ENCODE measurements at regions not wholly inside any gene's neighbourhood (a gene's known extent, or its start where the extent isn't known, plus 50 kb on each side); places are given as distances from the start of the nearest gene placed in this dataset.
"Not testable (repeated sequence)": the region's sequence is repeated elsewhere in the genome, so short reads cannot be mapped to it uniquely, and the experiment has no call there.

DNA sequence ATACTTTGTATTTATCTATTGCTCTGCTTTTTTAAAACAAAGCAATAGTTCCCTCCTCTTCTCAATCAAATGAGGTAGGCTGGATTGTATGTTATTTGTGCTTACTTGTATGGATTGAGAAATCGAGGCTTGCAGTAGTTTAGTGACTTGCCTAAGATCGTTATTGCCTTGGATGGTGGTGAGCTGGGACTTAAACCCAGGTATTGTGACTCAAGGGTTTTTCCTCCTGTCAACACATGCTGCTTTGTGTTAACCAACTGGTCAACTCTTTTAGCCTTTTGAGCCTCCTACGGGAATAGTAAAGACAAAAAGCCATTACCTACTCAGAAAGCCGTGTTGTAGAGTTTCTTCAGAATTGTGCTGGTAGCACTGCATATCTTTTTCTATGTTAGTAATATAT, 95.2 kb upstream of the THUMPD2 start:
- no peak for DNase-seq (ENCODE audit: low read depth, low spot score)

DNA sequence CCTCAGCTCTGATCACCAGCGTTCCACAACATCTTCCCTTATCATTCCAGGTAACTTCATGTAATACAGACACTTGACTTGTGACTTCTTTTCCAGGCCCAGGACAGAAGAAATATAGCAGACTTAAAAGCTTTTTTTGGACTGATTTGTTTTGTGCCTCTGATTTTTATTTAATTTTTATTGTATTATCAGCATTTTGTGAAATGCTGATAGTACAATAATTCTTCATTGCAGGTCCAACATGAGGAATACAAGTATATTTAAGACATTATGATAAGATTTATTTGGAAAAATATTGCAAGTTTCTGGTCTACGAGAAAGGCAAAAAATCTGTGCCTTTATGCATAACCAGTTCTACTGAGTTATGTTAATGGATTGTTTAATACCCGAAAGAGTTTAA, 94.5 kb upstream of the THUMPD2 start:
- no peak for DNase-seq (ENCODE audit: low read depth, low spot score)

DNA sequence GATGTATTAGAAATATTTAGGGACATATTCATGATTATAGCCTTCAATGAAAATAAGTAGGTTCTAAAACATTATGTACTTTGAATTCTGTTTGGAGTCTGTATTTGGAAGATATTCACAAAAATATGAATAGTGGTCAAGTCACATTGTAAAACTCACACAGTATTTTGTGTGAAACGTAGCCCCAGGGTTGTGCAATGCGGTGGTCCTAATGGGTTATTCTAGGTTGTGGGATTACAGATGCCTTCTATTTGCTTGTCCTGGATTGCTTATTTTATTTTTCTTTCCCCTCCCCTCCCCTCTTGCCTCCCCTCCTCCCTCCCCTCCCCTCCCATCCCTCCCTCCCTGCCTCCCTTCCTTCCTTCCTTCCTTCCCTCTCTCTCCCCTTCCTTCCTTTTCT, 93.7 kb upstream of the THUMPD2 start:
- DNase-seq (ENCODE audit: low read depth, low spot score): no peak

DNA sequence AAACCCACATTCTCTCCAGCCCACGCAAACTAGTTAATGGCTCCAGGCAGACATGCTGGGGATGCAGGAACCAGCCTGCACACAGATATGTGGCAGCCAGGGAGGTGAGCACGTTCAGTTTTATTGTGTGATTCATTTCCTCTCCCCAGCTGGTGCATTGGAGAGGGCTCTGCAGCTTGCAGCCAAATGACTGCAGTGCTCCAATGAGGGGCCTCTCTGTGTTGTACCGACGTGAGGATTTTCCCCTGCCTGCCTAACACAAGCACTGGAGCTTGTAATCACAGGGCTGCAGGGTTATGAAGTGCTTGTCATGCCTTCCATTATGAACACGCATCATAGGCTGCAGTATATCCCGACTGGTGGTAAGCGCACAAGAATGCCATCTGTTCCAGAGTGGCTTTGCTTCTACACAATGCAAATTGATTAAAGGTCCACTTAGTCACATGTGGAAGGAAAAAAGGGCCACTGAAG, 92.3 kb upstream of the THUMPD2 start:
- DNase-seq (ENCODE audit: low read depth, low spot score): no peak

DNA sequence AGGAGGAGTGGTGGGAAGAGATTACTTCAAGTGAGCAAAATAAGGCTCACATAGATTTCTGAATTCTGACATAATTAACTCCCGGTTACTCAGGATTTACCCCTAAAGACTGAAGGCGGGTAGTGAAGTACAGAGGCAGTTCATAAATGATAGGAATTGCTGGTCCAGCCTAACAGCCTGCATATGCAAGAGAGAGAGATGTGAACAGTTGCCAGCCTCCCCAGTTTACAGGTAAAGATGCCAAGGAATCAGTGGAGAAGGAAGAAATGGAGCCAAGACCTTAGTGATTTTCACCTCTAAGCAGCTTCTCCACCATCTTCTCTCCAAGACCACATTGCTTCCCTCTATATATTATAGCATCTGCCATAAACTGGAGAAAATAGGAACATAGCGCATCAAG, 91.8 kb upstream of the THUMPD2 start:
- no peak for DNase-seq (ENCODE audit: low read depth, low spot score)

DNA sequence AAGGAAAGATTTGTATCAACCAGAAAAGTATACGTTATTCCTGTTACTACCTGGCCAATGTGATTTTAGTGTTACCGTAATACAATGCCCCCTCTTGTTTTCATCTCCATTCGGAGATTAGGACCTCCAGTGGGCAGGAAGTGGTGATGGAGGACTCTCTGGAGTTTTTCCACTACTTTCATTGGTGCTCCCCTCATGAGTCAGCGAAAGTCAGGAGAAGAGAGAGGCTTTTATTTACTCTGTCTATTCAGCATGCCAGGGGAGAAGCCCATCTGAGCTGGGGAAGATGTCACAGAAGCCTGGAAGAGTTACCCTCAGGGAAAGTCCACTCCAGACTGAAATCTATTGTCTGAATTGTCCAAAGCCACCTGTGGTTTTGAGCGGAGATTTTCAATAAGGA, 88.2 kb upstream of the THUMPD2 start:
- DNase-seq (ENCODE audit: low read depth, low spot score): no peak

DNA sequence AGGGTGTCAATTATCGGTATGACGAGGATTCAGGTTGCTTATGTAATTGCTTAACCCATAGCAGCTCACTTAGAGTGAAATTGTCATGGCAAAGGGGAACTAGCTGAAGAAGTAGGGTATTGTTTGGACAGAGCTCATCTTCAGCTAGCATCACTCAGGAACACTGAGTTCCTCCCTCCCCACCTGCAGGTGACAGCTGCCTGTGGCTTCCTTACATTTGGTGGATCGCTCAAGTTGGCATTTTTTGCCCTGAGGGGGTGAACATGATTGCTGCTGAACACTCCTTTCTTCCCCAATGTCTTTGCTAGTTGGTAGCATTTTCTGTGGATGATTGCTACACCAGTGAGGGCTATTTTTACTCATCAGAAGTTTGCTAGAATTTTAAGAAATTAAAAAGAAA, 86.7 kb upstream of the THUMPD2 start:
- no peak for DNase-seq (ENCODE audit: low read depth, low spot score)

DNA sequence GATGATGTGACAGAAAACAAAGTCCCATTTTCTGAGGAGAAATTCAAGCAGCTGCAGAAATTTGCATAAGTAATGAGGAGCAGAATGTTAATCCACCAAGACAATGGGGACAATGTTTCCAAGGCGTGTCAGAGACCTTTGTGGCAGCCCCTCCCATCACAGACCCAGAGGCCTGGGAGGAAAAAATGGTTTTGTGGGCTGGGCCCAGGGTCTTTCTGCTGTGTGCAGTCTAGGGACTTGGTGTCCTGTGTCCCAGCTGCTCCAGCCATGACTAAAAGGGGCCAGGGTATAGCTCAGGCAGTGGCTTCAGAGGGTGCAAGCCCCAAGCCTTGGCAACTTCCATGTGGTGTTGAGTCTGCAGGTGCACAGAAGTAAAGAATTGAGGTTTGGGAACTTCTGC, 84.6 kb upstream of the THUMPD2 start:
- DNase-seq (ENCODE audit: low read depth, low spot score): not testable (repeated sequence)

DNA sequence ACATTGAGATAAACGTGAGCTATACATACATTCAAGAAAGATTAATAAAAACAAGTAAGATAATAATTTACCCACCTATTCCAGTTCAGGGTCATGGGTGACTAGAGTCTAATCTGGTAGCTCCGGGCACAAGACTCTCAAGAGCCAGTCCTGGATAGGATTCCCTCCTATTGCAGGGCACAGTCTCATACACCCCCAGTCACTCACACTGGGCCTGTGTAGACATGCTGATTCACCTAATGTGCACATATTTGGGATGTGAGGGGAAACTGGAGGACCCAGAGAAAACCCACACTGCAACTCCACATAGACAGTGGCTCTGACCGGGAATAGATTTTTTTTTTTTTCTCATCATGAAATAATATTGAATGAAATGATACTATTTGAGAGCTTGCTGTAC, 81.5 kb upstream of the THUMPD2 start:
- no peak for DNase-seq (ENCODE audit: low read depth, low spot score)

DNA sequence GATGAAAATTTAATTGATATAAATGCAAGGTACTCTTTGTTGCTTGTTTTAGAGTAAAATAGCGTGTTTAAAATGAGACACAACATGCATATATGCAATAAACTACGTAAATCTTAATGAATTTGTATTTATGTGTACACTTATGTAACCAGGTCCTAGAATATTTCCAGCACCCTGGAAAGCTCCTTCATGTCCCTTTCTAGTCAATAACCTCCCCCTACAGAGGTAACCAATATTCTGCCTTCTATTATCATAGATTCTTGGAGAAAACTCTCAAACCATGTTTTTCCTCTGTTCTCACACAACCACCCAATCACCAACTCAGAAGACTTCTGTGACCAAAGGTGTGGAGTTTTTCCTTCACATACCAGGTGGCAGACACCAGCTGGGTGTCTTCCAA, 79.6 kb upstream of the THUMPD2 start:
- DNase-seq (ENCODE audit: low read depth, low spot score): no peak

DNA sequence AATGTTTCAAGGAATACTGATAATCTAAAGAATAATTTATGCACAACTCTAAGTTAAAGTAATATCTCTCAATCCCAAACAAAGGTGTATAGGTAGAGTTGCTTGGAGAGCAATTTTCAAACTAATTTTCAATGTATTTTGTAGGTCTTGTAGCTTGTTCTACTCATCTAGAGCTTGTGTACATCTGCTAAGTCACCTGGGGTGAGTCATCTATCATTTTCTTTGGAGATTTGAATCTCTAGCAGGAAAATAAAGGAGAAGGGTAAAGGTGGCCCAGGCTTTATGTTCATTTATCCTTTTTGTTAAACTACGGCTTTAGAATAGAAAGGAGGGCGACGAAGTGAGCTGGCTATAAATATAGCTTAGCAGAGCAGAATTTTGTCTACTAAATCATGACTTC, 76.8 kb upstream of the THUMPD2 start:
- no peak for DNase-seq (ENCODE audit: low read depth, low spot score)

DNA sequence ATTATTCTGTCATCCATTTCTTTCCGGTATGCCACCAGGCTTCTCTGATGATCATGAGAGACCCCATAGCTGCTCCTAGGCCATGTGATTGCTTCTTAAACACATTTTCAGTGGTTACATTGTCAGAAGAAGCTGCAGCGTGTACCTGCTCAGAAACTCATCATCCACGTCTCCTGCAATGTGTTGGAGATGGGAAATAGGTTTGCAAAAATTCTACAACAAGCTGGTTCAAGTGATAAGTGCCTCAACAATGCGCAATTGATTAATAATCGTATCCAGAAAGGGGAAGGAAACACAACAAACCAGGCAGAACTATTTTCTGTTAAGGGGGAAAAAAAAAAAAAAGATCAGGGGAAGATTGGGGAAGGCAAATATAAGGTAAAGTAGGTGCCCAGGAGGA, 75.7 kb upstream of the THUMPD2 start:
- no peak for DNase-seq (ENCODE audit: low read depth, low spot score)

DNA sequence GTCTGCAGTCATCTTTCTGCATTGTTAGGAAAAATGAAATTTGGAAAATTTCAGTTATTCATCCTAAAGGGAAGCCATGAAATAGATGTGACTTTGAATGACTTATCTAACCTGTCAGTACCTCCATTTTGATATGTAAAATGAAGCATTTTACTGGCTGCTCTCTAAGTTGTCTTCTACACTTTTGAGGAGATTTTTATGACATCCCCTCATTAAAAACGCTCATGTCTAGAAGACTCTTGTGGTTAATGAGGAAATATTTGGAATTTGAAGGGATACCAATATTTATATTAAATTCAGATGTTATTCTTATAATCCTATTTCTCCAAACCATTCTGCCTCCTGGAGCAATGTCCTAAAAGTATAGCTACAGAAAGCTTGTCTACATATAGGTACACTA, 73.8 kb upstream of the THUMPD2 start:
- no peak for DNase-seq (ENCODE audit: low read depth, low spot score)

DNA sequence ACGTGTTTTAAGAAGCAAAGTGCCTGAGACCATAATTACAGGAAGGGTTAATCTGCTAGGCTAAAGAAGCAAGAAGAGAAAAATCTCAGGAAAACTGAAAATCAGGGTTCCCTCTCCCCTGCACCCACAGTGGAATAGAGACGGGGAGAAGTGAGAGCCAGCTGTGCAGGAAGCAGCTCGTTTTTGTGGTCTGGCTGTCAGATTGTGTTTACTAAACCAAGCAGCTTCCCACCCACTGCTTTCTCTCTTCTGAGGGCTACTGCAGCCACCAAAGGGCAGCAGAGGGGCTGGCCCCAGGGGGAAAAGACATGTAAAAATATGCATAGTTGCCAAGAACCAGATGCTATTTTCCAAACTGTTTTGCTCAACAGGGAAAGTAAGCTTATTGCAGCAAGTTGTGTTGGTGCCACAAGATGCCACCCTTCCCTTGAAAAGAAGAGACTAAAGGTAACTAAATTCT, 72.6 kb upstream of the THUMPD2 start:
- no peak for DNase-seq (ENCODE audit: low read depth, low spot score)

DNA sequence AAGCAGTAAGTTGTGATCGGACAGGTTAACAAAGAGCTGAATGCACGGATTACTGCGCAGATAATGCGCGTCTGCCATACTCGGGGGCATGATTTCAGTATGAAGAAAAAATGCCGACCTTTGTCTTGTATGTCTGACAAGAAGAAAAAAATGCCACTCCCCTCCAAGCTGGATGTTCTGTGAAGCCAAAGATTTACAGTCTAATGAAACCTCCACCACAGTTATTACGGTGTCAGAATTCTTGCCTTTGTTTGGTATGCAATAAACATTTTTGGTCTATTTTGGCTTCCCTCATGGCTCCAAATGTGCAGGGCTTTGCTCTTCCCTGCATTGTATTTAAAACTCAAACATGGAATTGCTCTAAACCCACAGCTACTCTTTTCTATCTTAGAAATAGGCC, 72.2 kb upstream of the THUMPD2 start:
- no peak for DNase-seq (ENCODE audit: low read depth, low spot score)

DNA sequence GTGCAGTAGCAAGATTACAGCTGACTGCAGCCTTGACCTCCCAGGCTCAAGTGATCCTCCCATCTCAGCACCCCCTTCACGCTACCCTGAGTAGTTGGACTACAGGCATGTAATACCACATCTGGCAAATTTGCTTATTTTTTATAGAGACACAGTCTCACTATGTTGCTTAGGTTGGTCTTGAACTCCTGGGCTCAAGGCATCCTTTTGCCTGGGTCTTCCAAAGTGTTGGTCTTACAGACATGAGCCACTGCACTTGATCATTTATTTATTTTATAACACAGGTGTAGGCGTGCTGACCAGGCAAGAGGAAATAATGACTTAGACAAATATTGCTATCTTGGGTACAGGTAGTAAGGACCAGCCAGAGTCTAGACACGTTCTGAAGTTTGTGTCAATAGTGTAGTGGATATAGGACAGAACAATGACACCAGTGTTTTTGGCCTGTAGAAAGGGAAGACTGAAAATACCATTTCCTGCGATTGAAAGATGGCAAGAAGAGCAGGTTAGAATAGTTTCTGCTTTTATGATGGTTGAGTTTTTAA, 71.0 kb upstream of the THUMPD2 start:
- DNase-seq (ENCODE audit: low read depth, low spot score): no peak

DNA sequence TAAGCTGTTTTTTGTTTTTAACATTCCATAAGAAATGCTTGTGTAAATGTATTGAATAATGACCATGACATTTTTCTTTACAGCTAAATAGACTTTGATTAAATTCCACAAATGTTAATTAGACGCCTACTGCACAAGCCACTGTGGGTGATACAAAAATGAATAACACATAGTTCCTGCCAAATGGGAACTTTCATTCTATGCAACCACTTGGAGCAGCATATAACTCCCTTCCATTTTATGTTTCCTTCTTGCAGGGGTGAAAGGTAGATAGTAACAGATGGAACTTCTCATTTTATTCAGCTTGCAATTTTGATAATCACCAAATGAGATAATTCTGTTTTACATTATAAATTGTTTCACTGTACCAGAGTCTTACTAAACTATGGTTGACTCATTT, 70.0 kb upstream of the THUMPD2 start:
- DNase-seq (ENCODE audit: low read depth, low spot score): no peak

DNA sequence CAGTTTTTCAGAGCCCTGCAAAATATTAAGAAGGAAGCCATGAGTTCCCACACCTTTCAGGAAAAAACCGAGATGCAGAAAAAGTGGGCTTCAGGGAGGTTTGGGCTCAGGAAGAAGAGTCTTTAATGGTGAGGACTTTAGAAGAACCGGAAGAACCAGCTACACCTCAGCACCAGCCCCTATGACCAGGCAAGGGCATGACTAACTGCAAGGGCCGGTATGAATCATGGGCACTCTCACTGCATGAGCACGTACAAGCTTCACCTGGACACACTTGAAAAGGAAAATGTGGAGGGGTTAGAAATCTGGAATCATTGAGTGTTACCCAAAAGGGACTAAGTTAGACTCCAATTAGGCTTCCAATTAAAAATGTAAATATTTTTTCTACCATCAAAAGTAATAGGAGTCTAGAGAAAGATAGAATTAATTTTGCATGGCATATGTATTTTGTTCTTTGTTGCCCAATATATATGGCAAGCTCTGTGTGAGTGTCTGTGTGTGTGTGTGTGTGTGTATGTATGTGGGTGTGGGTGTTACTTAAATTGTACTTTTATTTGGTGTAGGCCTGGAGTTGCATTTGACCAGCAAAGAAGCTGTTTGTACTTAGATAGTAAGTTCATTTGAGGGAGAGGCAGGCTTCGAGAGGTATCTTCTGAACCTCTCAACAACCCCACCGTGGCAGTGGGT, 66.5 kb upstream of the THUMPD2 start:
- no peak for DNase-seq (ENCODE audit: low read depth, low spot score)

DNA sequence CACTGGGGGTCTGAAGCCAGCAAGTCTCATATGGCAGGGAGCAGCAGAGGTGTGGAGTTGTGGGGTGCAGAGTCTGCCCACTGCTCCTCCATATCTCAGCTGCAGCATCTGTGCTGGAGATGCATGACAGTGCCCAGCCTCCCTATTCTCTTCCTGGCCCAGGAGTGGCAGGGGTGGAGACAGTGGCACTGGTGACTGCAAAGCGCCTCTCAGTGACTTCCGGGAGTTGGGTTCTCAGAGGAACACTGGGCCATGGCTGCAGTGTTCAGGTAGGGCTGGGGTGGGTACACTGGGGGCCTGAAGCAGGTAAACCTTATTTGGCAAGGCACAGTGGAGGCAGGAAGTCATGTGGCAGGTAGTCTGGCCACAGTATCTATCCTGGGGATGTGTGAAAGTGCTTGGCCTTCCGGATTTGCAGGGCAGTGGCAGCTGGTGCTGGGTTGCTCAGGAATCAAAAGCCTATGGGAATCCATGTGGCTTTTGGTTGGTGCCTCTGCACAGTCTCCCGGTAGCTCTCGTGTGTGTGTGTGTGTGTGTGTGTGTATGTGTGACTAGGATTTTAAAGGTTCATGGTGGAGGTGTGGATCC, 60.3 kb upstream of the THUMPD2 start:
- DNase-seq (ENCODE audit: low read depth, low spot score): no peak

DNA sequence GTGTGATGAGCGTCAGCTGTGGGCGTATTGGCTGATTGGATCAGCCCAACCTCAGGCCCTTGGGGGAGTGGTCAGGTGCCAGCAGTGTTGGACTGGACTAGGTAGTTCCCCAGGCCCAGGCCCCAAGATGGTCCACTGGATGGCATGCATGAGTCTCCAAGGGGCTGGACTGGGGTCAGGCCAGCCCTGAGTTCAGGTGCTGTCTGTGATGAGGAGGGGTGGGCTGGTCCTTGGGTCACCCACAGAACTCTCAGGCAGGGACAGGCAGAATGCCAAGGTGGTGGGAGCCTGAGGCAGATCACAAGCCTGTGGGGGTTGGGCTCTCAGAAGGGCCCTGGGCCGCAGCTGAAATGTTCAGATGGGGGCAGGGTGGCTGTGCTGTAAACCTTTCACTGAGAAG, 59.5 kb upstream of the THUMPD2 start:
- no peak for DNase-seq (ENCODE audit: low read depth, low spot score)

DNA sequence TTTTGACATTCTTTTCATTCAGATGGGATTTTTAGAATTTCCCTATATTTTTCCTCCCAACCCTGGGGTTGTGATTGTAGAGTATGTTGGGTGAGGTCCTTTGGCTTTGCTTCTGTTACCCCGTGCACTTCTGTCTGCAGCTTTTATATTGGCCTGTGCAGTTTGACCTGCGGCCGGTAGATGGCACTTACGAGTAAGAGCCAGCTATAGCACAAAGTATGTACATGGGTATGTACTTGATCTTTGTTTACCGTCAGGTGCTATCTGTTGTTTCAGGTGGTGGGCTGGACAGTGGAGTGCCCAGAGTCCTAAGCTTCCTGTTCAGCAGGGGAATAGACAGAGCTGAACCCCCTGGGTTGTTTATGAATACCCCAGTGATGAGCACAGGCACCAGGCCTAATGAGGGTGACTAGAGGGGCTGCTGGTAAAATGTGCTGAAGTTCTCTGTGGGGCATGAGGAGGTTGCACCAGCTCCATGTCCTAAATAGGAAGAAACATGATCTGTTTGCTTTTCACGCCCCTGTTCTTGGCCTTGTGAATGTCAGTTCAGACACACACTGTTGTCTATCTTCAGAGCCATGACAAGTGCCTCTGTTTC, 58.9 kb upstream of the THUMPD2 start:
- DNase-seq (ENCODE audit: low read depth, low spot score): no peak

DNA sequence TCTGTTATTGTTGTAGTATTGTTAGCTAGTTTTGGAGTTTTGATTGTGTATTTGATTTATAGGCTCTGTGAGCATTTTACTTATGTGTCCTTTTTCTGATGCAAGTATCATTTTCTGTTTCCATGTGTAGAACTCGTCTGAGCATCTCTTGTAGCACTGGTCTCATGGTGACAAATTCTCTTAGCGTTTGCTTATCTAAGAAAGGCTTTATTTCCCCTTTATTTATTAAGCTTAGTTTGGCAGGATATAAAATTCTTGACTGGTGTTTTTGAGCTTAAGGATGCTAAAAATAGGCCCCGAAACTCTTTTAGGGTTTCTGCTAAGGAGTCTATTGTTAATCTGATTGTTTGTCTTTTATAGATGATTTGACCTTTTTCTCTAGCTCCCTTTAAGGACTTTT, 57.6 kb upstream of the THUMPD2 start:
- no peak for DNase-seq (ENCODE audit: low read depth, low spot score)

DNA sequence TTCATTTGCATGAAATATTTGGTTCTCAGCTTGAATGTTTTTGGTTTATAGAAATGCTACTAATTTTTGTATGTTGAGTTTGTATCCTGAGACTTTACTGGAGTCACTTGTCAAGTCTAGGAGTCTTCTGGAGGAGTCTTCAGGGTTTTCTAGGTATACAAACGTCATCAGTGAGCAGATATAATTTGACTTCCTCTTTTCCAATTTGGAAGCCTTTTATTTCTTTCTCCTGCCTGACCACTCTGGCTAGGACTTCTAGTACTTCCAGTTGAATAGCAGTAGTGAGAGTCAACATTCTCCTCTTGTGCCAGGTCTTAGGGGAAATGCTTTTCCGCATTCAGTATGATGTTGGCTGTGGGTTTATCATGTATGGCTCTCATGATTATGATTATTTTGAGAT, 55.4 kb upstream of the THUMPD2 start:
- DNase-seq (ENCODE audit: low read depth, low spot score): no peak
